Neuronal stem cell (in vitro differentiated cells): ENCODE measurements at regions not wholly inside any gene's neighbourhood (a gene's known extent, or its start where the extent isn't known, plus 50 kb on each side); places are given as distances from the start of the nearest gene placed in this dataset.

Source experiments
- DNase-seq: peaks from one replicate; pipeline ENCODE4 v3.0.0-alpha.2; 2013; ENCODE audit warnings: low spot score
- H2AFZ ChIP-seq: one replicate; pipeline ENCODE4 v1.6.1; 2013; ENCODE audit warnings: mild to moderate bottlenecking, low read length, inconsistent platforms
- H2AK5ac ChIP-seq: 2 replicates; pipeline ENCODE4 v1.6.1; 2013; ENCODE audit warnings: low read depth, mild to moderate bottlenecking, inconsistent platforms, low read length, moderate library complexity, mixed read lengths
- H2BK120ac ChIP-seq: 2 replicates; pipeline ENCODE4 v1.6.1; 2013; ENCODE audit warnings: low read depth, mild to moderate bottlenecking, inconsistent platforms, low read length, moderate library complexity, mixed read lengths
- H2BK12ac ChIP-seq: one replicate; pipeline ENCODE4 v1.6.1; 2013; ENCODE audit warnings: low read length, inconsistent platforms
- H2BK15ac ChIP-seq: 2 replicates; pipeline ENCODE4 v1.6.1; 2013; ENCODE audit warnings: mild to moderate bottlenecking, low read length, inconsistent platforms, mixed read lengths
- H2BK5ac ChIP-seq: one replicate; pipeline ENCODE4 v1.6.1; 2013; ENCODE audit warnings: inconsistent platforms, mild to moderate bottlenecking, low read length, moderate library complexity
- H3K14ac ChIP-seq: one replicate; pipeline ENCODE4 v1.6.1; 2013; ENCODE audit warnings: low read length, inconsistent platforms
- H3K18ac ChIP-seq: 2 replicates; pipeline ENCODE4 v1.6.1; 2013; ENCODE audit warnings: low read length, inconsistent platforms
- H3K23ac ChIP-seq: 2 replicates; pipeline ENCODE4 v1.6.1; 2013; ENCODE audit warnings: low read depth, mild to moderate bottlenecking, mixed read lengths, low read length, inconsistent platforms; ENCODE audit not compliant: poor library complexity
- H3K27ac ChIP-seq: replicated peaks from 3 replicates; pipeline ENCODE4 v1.5.1; 2013; ENCODE audit warnings: low read length, inconsistent platforms
- H3K27me3 ChIP-seq, 3 experiments: 2 replicates each; pipeline ENCODE4 v1.6.1; 2013; ENCODE audit warnings: low read length in 3 of 3, mild to moderate bottlenecking in 2 of 3, inconsistent platforms in 1 of 3, low read depth in 1 of 3, mixed read lengths in 1 of 3, moderate library complexity in 1 of 3; ENCODE audit not compliant: control insufficient read depth in 3 of 3, insufficient read depth in 3 of 3
- H3K36me3 ChIP-seq, 2 donors: replicated peaks in 1 of 2; 2 replicates each; pipeline ENCODE4 v1.6.1; 2013; ENCODE audit warnings: low read length in 2 of 2; ENCODE audit not compliant: control insufficient read depth in 2 of 2, insufficient read depth in 2 of 2
- H3K4ac ChIP-seq: 2 replicates; pipeline ENCODE4 v1.6.1; 2013; ENCODE audit warnings: inconsistent platforms, mild to moderate bottlenecking, low read length, moderate library complexity
- H3K4me1 ChIP-seq, 2 donors: 1 replicate in 1 of 2; 2 replicates in 1 of 2; pipeline ENCODE4 v1.6.1; 2013; ENCODE audit warnings: low read length in 2 of 2, low read depth in 1 of 2; ENCODE audit not compliant: control insufficient read depth in 2 of 2, insufficient read depth in 1 of 2
- H3K4me2 ChIP-seq: one replicate; pipeline ENCODE4 v1.6.1; 2013; ENCODE audit warnings: mild to moderate bottlenecking, low read length, inconsistent platforms; ENCODE audit not compliant: insufficient read depth, poor library complexity, severe bottlenecking
- H3K4me3 ChIP-seq, 2 donors: 2 replicates each; pipeline ENCODE4 v1.5.1; 2013; ENCODE audit warnings: low read length in 2 of 2, mild to moderate bottlenecking in 2 of 2, inconsistent platforms in 1 of 2, moderate library complexity in 1 of 2
- H3K79me1 ChIP-seq: one replicate; pipeline ENCODE4 v1.6.1; 2013; ENCODE audit warnings: low read depth, mild to moderate bottlenecking, inconsistent platforms, low read length, moderate library complexity
- H3K9ac ChIP-seq: one replicate; pipeline ENCODE4 v1.6.1; 2013; ENCODE audit warnings: mild to moderate bottlenecking, low read depth, low read length, inconsistent platforms; ENCODE audit not compliant: poor library complexity
- H3K9me3 ChIP-seq, 2 donors: replicated peaks in 1 of 2; 2 replicates each; pipeline versions ENCODE3 to v1.6.1; 2013; ENCODE audit warnings: low read length in 2 of 2, mild to moderate bottlenecking in 2 of 2, inconsistent platforms in 1 of 2, low read depth in 1 of 2, mixed read lengths in 1 of 2, moderate library complexity in 1 of 2; ENCODE audit not compliant: control insufficient read depth in 2 of 2, insufficient read depth in 1 of 2
- H4K8ac ChIP-seq: one replicate; pipeline ENCODE4 v1.6.1; 2013; ENCODE audit warnings: low read depth, mild to moderate bottlenecking, inconsistent platforms, low read length, moderate library complexity
- H4K91ac ChIP-seq: one replicate; pipeline ENCODE4 v1.6.1; 2013; ENCODE audit warnings: low read length, low read depth, mild to moderate bottlenecking, inconsistent platforms; ENCODE audit not compliant: poor library complexity
- WGBS, 2 donors: extraction: QIAGEN DNeasy Blood & Tissue Kit; methylation state at CpG; one replicate each; pipeline ENCODE4 v1.1.7; 2013; ENCODE audit warnings: missing lambda C conversion rate in 2 of 2, mixed read lengths in 1 of 2; ENCODE audit not compliant: insufficient read length in 2 of 2, insufficient replicate concordance in 1 of 2; ENCODE audit errors: extremely low coverage in 2 of 2; 5-methylcytosine and 5-hydroxymethylcytosine counted together

- no peak overlapping the region for H3K4me2 ChIP-seq
- H2BK15ac ChIP-seq: no peak overlapping the region
- H3K27ac ChIP-seq: no peak overlapping the region
- H2AFZ ChIP-seq: no peak overlapping the region
- no peak overlapping the region for H3K18ac ChIP-seq
- H3K23ac ChIP-seq: no peak overlapping the region
- H3K27me3 ChIP-seq: no peaks in the 10 kb centered on the region
- no peak overlapping the region for H4K8ac ChIP-seq
- H3K9me3 ChIP-seq: no peaks in the 10 kb centered on the region
- no peak overlapping the region for H3K4ac ChIP-seq
- DNase-seq: no peak
- no peak overlapping the region for H3K9ac ChIP-seq
- H2BK12ac ChIP-seq: no peak overlapping the region
- H3K36me3 ChIP-seq: no peaks in the 10 kb centered on the region
- H3K4me3 ChIP-seq: no peak overlapping the region
- H3K4me1 ChIP-seq: no peaks in the 10 kb centered on the region
- no peak overlapping the region for H2BK120ac ChIP-seq
- H3K14ac ChIP-seq: no peak overlapping the region
- WGBS, 2 donors: no CpG with 5 or more reads among the region's 53 CpGs
- no peak overlapping the region for H4K91ac ChIP-seq
- no peak overlapping the region for H2BK5ac ChIP-seq
- no peaks in the 10 kb centered on the region for H3K79me1 ChIP-seq
- no peak overlapping the region for H2AK5ac ChIP-seq
Measured at GRCh38 chr13:85204668-85205344, 594.4 kb downstream of the SLITRK6 start.

DNA sequence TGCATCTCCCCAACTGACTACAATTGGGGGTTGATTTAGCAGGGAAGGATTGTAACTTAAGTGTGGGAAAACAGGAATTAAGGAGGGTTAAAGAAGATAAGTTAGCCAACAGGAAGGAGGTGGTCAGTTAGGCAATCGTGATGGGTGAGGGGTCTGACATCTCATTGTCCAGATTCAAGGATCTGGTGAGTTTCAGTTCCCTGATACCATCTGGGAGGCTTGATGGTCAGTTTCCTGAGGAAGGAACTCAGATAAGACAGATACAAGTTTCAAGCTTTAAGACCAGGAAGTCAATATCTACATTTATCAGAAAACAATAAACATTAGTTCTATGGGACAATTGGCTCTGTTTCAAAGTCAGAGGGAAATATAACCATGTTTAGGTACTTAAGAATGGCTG, 601.8 kb downstream of the SLITRK6 start:
- H2BK120ac ChIP-seq: no peak overlapping the region
- H2BK15ac ChIP-seq: no peak overlapping the region
- H3K4ac ChIP-seq: no peak overlapping the region
- H3K14ac ChIP-seq: no peak overlapping the region
- H3K27ac ChIP-seq: no peak overlapping the region
- H3K23ac ChIP-seq: no peak overlapping the region
- H3K9ac ChIP-seq: no peak overlapping the region
- no peaks in the 10 kb centered on the region for H3K27me3 ChIP-seq
- H3K79me1 ChIP-seq: no peaks in the 10 kb centered on the region
- H4K8ac ChIP-seq: no peak overlapping the region
- no peak overlapping the region for H2AK5ac ChIP-seq
- no peak overlapping the region for H3K4me3 ChIP-seq
- H3K9me3 ChIP-seq: no peaks in the 10 kb centered on the region
- H2AFZ ChIP-seq: no peak overlapping the region
- H3K36me3 ChIP-seq: no peaks in the 10 kb centered on the region
- H4K91ac ChIP-seq: no peak overlapping the region
- no peak overlapping the region for H2BK5ac ChIP-seq
- no peak overlapping the region for H3K4me2 ChIP-seq
- DNase-seq: no peak
- no peak overlapping the region for H2BK12ac ChIP-seq
- no CpG with 5 or more reads among the region's 1 CpG for WGBS, 2 donors
- no peak overlapping the region for H3K18ac ChIP-seq
- no peaks in the 10 kb centered on the region for H3K4me1 ChIP-seq

DNA sequence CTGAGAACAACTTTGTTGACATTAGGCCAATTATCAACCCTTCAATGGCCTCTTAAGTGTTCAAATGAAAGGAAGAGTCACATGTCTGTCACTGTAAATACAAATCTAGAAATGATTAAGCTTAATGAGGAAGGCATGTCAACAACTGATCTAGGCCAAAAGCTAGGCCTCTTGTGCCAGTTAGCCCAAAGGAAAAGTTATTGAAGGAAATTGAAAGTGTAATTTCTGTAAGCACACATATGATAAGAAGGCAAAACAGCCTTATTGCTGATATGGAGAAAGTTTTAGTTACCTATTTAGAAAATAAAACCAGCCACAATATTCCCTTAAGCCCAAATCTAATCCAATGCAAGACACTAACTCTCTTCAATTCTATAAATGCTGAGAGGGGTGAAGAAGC, 604.7 kb downstream of the SLITRK6 start:
- DNase-seq: no peak
- Histone ChIP-seq H3K4me1 (no peaks in the 10 kb centered on the region), H2BK5ac (no peak overlapping the region), H3K79me1 (no peaks in the 10 kb centered on the region), H2BK15ac (no peak overlapping the region), H3K18ac (no peak overlapping the region), H3K36me3 (no peaks in the 10 kb centered on the region), H4K8ac (no peak overlapping the region), H2AK5ac (no peak overlapping the region), H3K4me2 (no peak overlapping the region), H2BK120ac (no peak overlapping the region), H3K4me3 (no peak overlapping the region), H4K91ac (no peak overlapping the region), H3K23ac (no peak overlapping the region), H3K14ac (no peak overlapping the region), H2AFZ (no peak overlapping the region), H3K9me3 (no peaks in the 10 kb centered on the region), H3K4ac (no peak overlapping the region), H3K27me3 (no peaks in the 10 kb centered on the region), H3K9ac (no peak overlapping the region), H3K27ac (no peak overlapping the region), H2BK12ac (no peak overlapping the region)

DNA sequence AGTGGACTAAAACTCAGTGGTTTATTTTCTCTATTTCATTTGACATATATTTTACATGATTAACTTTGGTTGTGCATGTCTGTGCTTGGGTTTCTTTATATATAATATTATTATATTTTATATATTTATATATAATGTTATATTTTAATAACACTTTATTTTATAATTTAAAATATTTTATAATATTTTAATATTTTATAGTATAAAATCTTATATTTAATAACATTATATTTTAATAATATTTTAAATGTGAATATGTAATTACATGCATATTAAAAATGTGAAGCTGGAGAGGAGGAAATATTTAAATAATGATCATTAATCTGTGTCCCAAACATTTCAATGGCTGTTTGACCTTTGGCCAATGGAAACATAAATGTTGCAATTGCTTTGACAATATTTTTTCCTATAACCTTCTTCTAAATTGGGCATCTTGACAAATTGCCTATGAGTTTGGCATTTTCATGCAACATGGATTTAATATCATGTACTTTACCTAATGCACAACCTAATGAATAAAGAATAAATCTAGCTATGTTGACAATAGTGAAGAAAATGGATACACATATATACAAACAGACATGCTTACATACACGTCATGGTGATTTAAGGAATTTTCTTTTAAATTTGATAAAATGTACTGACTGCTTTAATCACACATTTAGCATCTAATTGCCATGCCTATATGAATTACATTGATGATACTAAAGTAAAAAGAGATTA, 607.1 kb downstream of the SLITRK6 start:
- no peak overlapping the region for H3K18ac ChIP-seq
- H3K23ac ChIP-seq: no peak overlapping the region
- H4K91ac ChIP-seq: no peak overlapping the region
- no peaks in the 10 kb centered on the region for H3K4me1 ChIP-seq
- WGBS, 2 donors: no CpG with 5 or more reads among the region's 1 CpG
- H2BK5ac ChIP-seq: no peak overlapping the region
- no peak for DNase-seq
- no peaks in the 10 kb centered on the region for H3K27me3 ChIP-seq
- no peak overlapping the region for H2AK5ac ChIP-seq
- H3K4me3 ChIP-seq: no peak overlapping the region
- no peak overlapping the region for H2BK120ac ChIP-seq
- no peaks in the 10 kb centered on the region for H3K9me3 ChIP-seq
- H3K9ac ChIP-seq: no peak overlapping the region
- H2AFZ ChIP-seq: no peak overlapping the region
- H4K8ac ChIP-seq: no peak overlapping the region
- H3K4ac ChIP-seq: no peak overlapping the region
- no peak overlapping the region for H3K4me2 ChIP-seq
- no peak overlapping the region for H2BK12ac ChIP-seq
- H2BK15ac ChIP-seq: no peak overlapping the region
- H3K79me1 ChIP-seq: no peaks in the 10 kb centered on the region
- no peak overlapping the region for H3K14ac ChIP-seq
- H3K27ac ChIP-seq: no peak overlapping the region
- H3K36me3 ChIP-seq: no peaks in the 10 kb centered on the region
